K562 (cell line): ENCODE measurements at regions not wholly inside any gene's neighbourhood (a gene's known extent, or its start where the extent isn't known, plus 50 kb on each side); places are given as distances from the start of the nearest gene placed in this dataset.

Experiments used
- ATAC-seq: fragments of 200-7000 bp; cut with Tn5 transposase; 3 replicates; pipeline ENCODE4 v1.9.1; 2020; ENCODE audit warnings: moderate library complexity
- BruUV-seq: library from RNA; stranded (reverse); fragments of 400-500 nt; replicated peaks from 2 replicates; lab custom pipeline; 2021; lab: Mats Ljungman, UMichigan
- CTCF ChIA-PET: fragments of 300-600 bp; formaldehyde crosslinking; extraction: SDS; loops from one replicate; lab custom pipeline; 2021; ENCODE audit warnings: low intra/inter-chr PET ratio; lab: Yijun Ruan, JAX
- POLR2A ChIA-PET: fragments of 300-600, 350-650 bp; sonication (Branson Sonifier 250); formaldehyde crosslinking; extraction: SDS; loops from one replicate; lab custom pipeline; 2021; ENCODE audit warnings: antibody characterized with exemption, inconsistent platforms; lab: Yijun Ruan, JAX
- DNase-seq, 4 experiments: peaks; one replicate each; pipeline versions ENCODE4 v3.0.0 to v3.0.0-alpha.2; 2011 to 2018; ENCODE audit warnings: low spot score in 3 of 4, mixed read lengths in 3 of 4; ENCODE audit errors: extremely low read depth in 1 of 4
- FAIRE-seq: peaks from 2 replicates; lab custom pipeline; 2011; peaks lifted over from hg19 to GRCh38; lab: Jason Lieb, UNC
- H2AFZ ChIP-seq: 2 replicates; pipeline ENCODE4 v1.6.0; 2011; ENCODE audit warnings: low read depth, low read length, control low read depth, inconsistent platforms
- H3K27ac ChIP-seq: fragments of 200-600 bp; 3 replicates; pipeline ENCODE4 v1.8.0; 2011; ENCODE audit warnings: low read depth, mild to moderate bottlenecking, control low read depth, inconsistent platforms, low read length, moderate library complexity, mixed read lengths; ENCODE audit errors: extremely low read depth
- H3K27me3 ChIP-seq, 2 experiments: fragments of 300-600 bp in 1 of 2; 2 replicates in 1 of 2; 3 replicates in 1 of 2; pipeline versions ENCODE4 v1.6.0 to v1.8.0; 2011; ENCODE audit warnings: inconsistent platforms in 2 of 2, low read length in 2 of 2, mild to moderate bottlenecking in 1 of 2, mixed read lengths in 1 of 2, moderate library complexity in 1 of 2; ENCODE audit not compliant: control insufficient read depth in 2 of 2, insufficient read depth in 2 of 2
- H3K36me3 ChIP-seq: fragments of 300-600 bp; 3 replicates; pipeline ENCODE4 v1.8.0; 2011; ENCODE audit warnings: mild to moderate bottlenecking, low read length, inconsistent platforms; ENCODE audit not compliant: control insufficient read depth, insufficient read depth
- H3K4me1 ChIP-seq, 2 experiments: fragments of 200-600 bp in 1 of 2; replicated peaks in 1 of 2; 2 replicates in 1 of 2; 3 replicates in 1 of 2; pipeline versions ENCODE4 v1.5.1 to v1.8.0; 2011; ENCODE audit warnings: inconsistent platforms in 2 of 2, low read length in 2 of 2, mild to moderate bottlenecking in 1 of 2, mixed read lengths in 1 of 2, moderate library complexity in 1 of 2; ENCODE audit not compliant: control insufficient read depth in 2 of 2, insufficient read depth in 2 of 2
- H3K4me2 ChIP-seq: 2 replicates; pipeline ENCODE4 v1.6.1; 2011; ENCODE audit warnings: low read length, control low read depth, inconsistent platforms, mixed read lengths; ENCODE audit not compliant: insufficient read depth
- H3K4me3 ChIP-seq: fragments of 200-600 bp; sonication (generic), shearing (Covaris generic); 2 replicates; pipeline ENCODE4 v1.5.1; 2016; ENCODE audit warnings: control low read depth, inconsistent platforms
- H3K79me2 ChIP-seq: fragments of 200-600 bp; 3 replicates; pipeline ENCODE4 v1.8.0; 2011; ENCODE audit warnings: low read length, inconsistent platforms; ENCODE audit not compliant: control insufficient read depth, insufficient read depth
- H3K9ac ChIP-seq, 2 experiments: 2 replicates each; pipeline versions ENCODE4 v1.6.0 to v1.6.1; 2011; ENCODE audit warnings: low read depth in 2 of 2, low read length in 2 of 2, control low read depth in 1 of 2, inconsistent platforms in 1 of 2, mild to moderate bottlenecking in 1 of 2, mixed read lengths in 1 of 2; ENCODE audit not compliant: insufficient read depth in 1 of 2
- H3K9me1 ChIP-seq: one replicate; pipeline ENCODE4 v1.6.0; 2011; ENCODE audit warnings: inconsistent platforms, mild to moderate bottlenecking, low read length, moderate library complexity; ENCODE audit not compliant: control insufficient read depth, insufficient read depth
- H3K9me3 ChIP-seq: replicated peaks from 2 replicates; pipeline ENCODE4 v1.5.1; 2011; ENCODE audit warnings: low read depth, low read length, inconsistent platforms; ENCODE audit not compliant: control insufficient read depth, insufficient read depth
- H4K20me1 ChIP-seq: replicated peaks from 2 replicates; pipeline ENCODE4 v1.6.1; 2011; ENCODE audit warnings: low read length, inconsistent platforms, mixed read lengths; ENCODE audit not compliant: control insufficient read depth, insufficient read depth
- ASH1L ChIP-seq: fragments of 450-650 bp; IDR thresholded peaks from 2 replicates; pipeline ENCODE4 v1.6.1; 2018; ENCODE audit warnings: borderline replicate concordance, mild to moderate bottlenecking, low read depth; ENCODE audit not compliant: partially characterized antibody
- EHMT2 ChIP-seq: fragments of 450-650 bp; IDR thresholded peaks from 2 replicates; pipeline ENCODE4 v1.6.1; 2018; ENCODE audit warnings: antibody characterized with exemption
- KDM1A ChIP-seq, 2 experiments: fragments of 450-650 bp; IDR thresholded peaks; 2 replicates each; pipeline ENCODE4 v1.6.1; 2016; ENCODE audit warnings: mild to moderate bottlenecking in 2 of 2
- MTA3 ChIP-seq: fragments of 450-650 bp; formaldehyde crosslinking; IDR thresholded peaks from 2 replicates; pipeline ENCODE4 v1.6.1; 2017; ENCODE audit warnings: mild to moderate bottlenecking, borderline replicate concordance
- MTF1 ChIP-seq: fragments of 250-450 bp; sonication (Bioruptor Pico); IDR thresholded peaks from 2 replicates; pipeline ENCODE4 v1.9.0; 2021; ENCODE audit warnings: moderate library complexity, mild to moderate bottlenecking, inconsistent platforms, borderline replicate concordance
- RFX7 ChIP-seq: fragments of 250-450 bp; sonication (Bioruptor Pico); IDR thresholded peaks from 2 replicates; pipeline ENCODE4 v1.5.1; 2021; ENCODE audit warnings: mild to moderate bottlenecking
- TCF3 ChIP-seq: sonication (generic); formaldehyde crosslinking; IDR thresholded peaks from 2 replicates; pipeline ENCODE4 v1.4.0; 2020; ENCODE audit warnings: mild to moderate bottlenecking, missing genetic modification reagents
- TCF7 ChIP-seq: sonication (generic); IDR thresholded peaks from 2 replicates; pipeline ENCODE4 v1.6.1; 2016; ENCODE audit warnings: antibody characterized with exemption, borderline replicate concordance
- ZFP30 ChIP-seq: fragments of 250-450 bp; sonication (Bioruptor Pico); IDR thresholded peaks from 2 replicates; pipeline ENCODE4 v1.8.0; 2022; ENCODE audit warnings: moderate library complexity, mild to moderate bottlenecking, inconsistent platforms, borderline replicate concordance
- ZNF324 ChIP-seq: fragments of 250-450 bp; sonication (Bioruptor Pico); IDR thresholded peaks from 2 replicates; pipeline ENCODE4 v1.4.0; 2020; ENCODE audit warnings: mild to moderate bottlenecking
- WGBS: fragments of 100-300 bp; shearing (Covaris generic); methylation state at CpG from one replicate; pipeline ENCODE4 v1.1.6; 2016; ENCODE audit warnings: low coverage, mixed read lengths; ENCODE audit not compliant: insufficient coverage; ENCODE audit errors: missing lambda C conversion rate; 5-methylcytosine and 5-hydroxymethylcytosine counted together
- in situ Hi-C: fragments of 300-500 bp; cut with MboI; formaldehyde crosslinking; loops from 4 replicates; pipeline ENCODE4 v1.15.0; 2018; ENCODE audit warnings: inconsistent platforms, mixed read lengths
- intact Hi-C: fragments of 100-400 bp; cut with micrococcal nuclease; formaldehyde crosslinking; loops from 2 replicates; pipeline ENCODE4 v1.14.2; 2022
- TF ChIP-seq, protein P1 (sequence below): fragments of 250-450 bp; sonication (Bioruptor Pico); IDR thresholded peaks from 2 replicates; pipeline ENCODE4 v1.5.1; 2021; ENCODE audit warnings: mild to moderate bottlenecking
- TF ChIP-seq, protein P2 (sequence below): fragments of 450-650 bp; IDR thresholded peaks from 2 replicates; pipeline ENCODE4 v1.6.1; 2016; ENCODE audit warnings: antibody characterized with exemption
- TF ChIP-seq, protein P3 (sequence below): IDR thresholded peaks from 2 replicates; pipeline ENCODE4 v1.6.1; 2011; ENCODE audit not compliant: insufficient read length; ENCODE audit errors: extremely low read depth
- TF ChIP-seq, protein P4 (sequence below), 2 experiments: fragments of 250-450 bp in 1 of 2; fragments of 450-650 bp in 1 of 2; sonication (Bioruptor Pico) in 1 of 2; IDR thresholded peaks; 2 replicates each; pipeline versions ENCODE4 v1.6.1 to v1.8.0; 2016 to 2021; ENCODE audit warnings: mild to moderate bottlenecking in 2 of 2, moderate library complexity in 2 of 2, missing compliant biosample characterization in 1 of 2, missing genetic modification characterization in 1 of 2
- TF ChIP-seq, protein P5 (sequence below): fragments of 250-450 bp; sonication (Bioruptor Pico); IDR thresholded peaks from 2 replicates; pipeline ENCODE4 v1.4.0; 2020; ENCODE audit warnings: mild to moderate bottlenecking, moderate library complexity

DNA sequence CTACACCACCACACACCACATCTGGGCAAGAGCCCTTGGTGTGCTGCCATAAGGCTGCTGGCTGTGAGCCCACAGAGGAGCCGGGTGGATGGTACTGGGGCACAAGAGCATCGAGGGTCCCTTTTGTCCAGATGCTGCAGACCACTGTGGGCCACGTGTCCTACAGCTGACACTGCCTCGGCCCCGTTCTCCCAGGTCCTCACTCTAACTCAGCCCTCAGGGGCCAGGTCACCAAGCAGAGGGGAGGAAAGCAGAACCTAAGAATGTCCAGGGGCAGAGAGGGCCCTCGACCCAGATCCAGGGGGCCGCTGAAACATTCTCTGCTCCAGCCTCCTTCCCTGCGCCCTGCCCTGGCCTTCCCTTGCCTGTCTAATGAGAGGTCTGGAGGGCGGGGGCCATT, 91.7 kb upstream of the ASB18 start:
- Histone ChIP-seq H3K9me1 (no peaks in the 10 kb centered on the region), H3K9ac (no peak overlapping the region), H4K20me1 (no peaks in the 10 kb centered on the region), H2AFZ (no peak overlapping the region), H3K4me2 (no peak overlapping the region), H3K27ac (no peak overlapping the region), H3K36me3 (no peaks in the 10 kb centered on the region), H3K79me2 (no peaks in the 10 kb centered on the region), H3K4me1 (no peaks in the 10 kb centered on the region), H3K27me3 (peaks cover 0 to 11% of the 10 kb centered on the region in 2 experiments; a peak in 2 of 5 replicates), H3K9me3 (no peaks in the 10 kb centered on the region), H3K4me3 (no peak overlapping the region)
- intact Hi-C loops (no loop called here), in situ Hi-C loops (loop anchor here (10.0 kb wide), 1 partner anchor 719 kb away; no protein-coding TSS in a partner anchor)
- no peak for ATAC-seq
- WGBS = 4% methylated on average over 5 of the region's 9 CpGs
- no TSS peak for BruUV-seq
- no peak for DNase-seq
- TF ChIP-seq, protein P1, sequence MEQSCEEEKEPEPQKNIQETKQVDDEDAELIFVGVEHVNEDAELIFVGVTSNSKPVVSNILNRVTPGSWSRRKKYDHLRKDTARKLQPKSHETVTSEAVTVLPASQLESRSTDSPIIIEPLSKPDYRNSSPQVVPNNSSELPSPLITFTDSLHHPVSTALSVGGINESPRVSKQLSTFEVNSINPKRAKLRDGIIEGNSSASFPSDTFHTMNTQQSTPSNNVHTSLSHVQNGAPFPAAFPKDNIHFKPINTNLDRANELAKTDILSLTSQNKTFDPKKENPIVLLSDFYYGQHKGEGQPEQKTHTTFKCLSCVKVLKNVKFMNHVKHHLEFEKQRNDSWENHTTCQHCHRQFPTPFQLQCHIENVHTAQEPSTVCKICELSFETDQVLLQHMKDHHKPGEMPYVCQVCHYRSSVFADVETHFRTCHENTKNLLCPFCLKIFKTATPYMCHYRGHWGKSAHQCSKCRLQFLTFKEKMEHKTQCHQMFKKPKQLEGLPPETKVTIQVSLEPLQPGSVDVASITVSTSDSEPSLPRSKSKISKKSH (CRISPR knock-in tag) = no peak
- TF ChIP-seq KDM1A (IDR thresholded peaks at IDR 0.05) = no peak
- TF ChIP-seq ZNF324 (CRISPR knock-in tag) = no peak
- TF ChIP-seq EHMT2 = no peak
- no peak for TF ChIP-seq MTF1
- TF ChIP-seq RFX7 (CRISPR knock-in tag) = no peak
- no peak for TF ChIP-seq TCF3 (CRISPR knock-in tag)
- TF ChIP-seq, protein P2, sequence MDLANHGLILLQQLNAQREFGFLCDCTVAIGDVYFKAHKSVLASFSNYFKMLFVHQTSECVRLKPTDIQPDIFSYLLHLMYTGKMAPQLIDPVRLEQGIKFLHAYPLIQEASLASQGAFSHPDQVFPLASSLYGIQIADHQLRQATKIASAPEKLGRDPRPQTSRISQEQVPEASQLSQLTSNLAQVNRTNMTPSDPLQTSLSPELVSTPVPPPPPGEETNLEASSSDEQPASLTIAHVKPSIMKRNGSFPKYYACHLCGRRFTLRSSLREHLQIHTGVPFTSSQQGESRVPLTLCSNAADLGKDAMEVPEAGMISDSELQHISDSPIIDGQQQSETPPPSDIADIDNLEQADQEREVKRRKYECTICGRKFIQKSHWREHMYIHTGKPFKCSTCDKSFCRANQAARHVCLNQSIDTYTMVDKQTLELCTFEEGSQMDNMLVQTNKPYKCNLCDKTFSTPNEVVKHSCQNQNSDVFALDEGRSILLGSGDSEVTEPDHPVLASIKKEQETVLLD = no peak
- TF ChIP-seq, protein P3, sequence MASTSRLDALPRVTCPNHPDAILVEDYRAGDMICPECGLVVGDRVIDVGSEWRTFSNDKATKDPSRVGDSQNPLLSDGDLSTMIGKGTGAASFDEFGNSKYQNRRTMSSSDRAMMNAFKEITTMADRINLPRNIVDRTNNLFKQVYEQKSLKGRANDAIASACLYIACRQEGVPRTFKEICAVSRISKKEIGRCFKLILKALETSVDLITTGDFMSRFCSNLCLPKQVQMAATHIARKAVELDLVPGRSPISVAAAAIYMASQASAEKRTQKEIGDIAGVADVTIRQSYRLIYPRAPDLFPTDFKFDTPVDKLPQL = no peak
- no peak for TF ChIP-seq ASH1L
- TF ChIP-seq, protein P4, sequence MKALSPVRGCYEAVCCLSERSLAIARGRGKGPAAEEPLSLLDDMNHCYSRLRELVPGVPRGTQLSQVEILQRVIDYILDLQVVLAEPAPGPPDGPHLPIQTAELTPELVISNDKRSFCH (CRISPR knock-in tag; IDR thresholded peaks at IDR 0.05) = no peak
- TF ChIP-seq, protein P4 (tag; IDR thresholded peaks at IDR 0.05) = no peak
- TF ChIP-seq, protein P5, sequence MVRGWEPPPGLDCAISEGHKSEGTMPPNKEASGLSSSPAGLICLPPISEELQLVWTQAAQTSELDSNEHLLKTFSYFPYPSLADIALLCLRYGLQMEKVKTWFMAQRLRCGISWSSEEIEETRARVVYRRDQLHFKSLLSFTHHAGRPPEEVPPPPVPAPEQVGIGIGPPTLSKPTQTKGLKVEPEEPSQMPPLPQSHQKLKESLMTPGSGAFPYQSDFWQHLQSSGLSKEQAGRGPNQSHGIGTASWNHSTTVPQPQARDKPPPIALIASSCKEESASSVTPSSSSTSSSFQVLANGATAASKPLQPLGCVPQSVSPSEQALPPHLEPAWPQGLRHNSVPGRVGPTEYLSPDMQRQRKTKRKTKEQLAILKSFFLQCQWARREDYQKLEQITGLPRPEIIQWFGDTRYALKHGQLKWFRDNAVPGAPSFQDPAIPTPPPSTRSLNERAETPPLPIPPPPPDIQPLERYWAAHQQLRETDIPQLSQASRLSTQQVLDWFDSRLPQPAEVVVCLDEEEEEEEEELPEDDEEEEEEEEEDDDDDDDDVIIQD (CRISPR knock-in tag) = no peak
- no peak for TF ChIP-seq ZFP30 (CRISPR knock-in tag)
- no peak for TF ChIP-seq MTA3
- no peak for TF ChIP-seq TCF7
- no peak for FAIRE-seq
- POLR2A ChIA-PET = no interaction called here
- CTCF ChIA-PET = no interaction called here
